ENCODE measurements at regions not wholly inside any gene's neighbourhood (a gene's known extent, or its start where the extent isn't known, plus 50 kb on each side); places are given as distances from the start of the nearest gene placed in this dataset.

- CTCF ChIA-PET: no interaction called here
- TF ChIP-seq CTCF (IDR thresholded peaks at IDR 0.05; ENCODE audit: unreplicated experiment): no peak
- Mint-ChIP-seq H3K4me3 (ENCODE audit: low read depth, unreplicated experiment) (no peak overlapping the region), H3K4me1 (ENCODE audit: low read depth, unreplicated experiment) (no peaks in the 10 kb centered on the region), H3K36me3 (ENCODE audit: insufficient read depth, unreplicated experiment) (no peaks in the 10 kb centered on the region), H3K27me3 (ENCODE audit: unreplicated experiment) (no peaks in the 10 kb centered on the region), H3K9me3 (ENCODE audit: low read depth, unreplicated experiment) (no peaks in the 10 kb centered on the region), H3K27ac (ENCODE audit: unreplicated experiment) (no peak overlapping the region)
- intact Hi-C loops (cut with micrococcal nuclease; ENCODE audit: unreplicated experiment): no loop called here
- no peak for DNase-seq
- BruUV-seq (replicated peaks): no TSS peak
Observed at GRCh38 chr1:190957565-190957964, 479.9 kb upstream of the BRINP3 start.

GRCh38 chr1:190963321-190963720 is 485.7 kb upstream of the BRINP3 start:
- Mint-ChIP-seq H3K4me3 (ENCODE audit: low read depth, unreplicated experiment) (no peak overlapping the region), H3K27me3 (ENCODE audit: unreplicated experiment) (no peaks in the 10 kb centered on the region), H3K36me3 (ENCODE audit: insufficient read depth, unreplicated experiment) (no peaks in the 10 kb centered on the region), H3K27ac (ENCODE audit: unreplicated experiment) (no peak overlapping the region), H3K4me1 (ENCODE audit: low read depth, unreplicated experiment) (no peaks in the 10 kb centered on the region), H3K9me3 (ENCODE audit: low read depth, unreplicated experiment) (no peaks in the 10 kb centered on the region)
- BruUV-seq (replicated peaks): no TSS peak
- no peak for TF ChIP-seq CTCF (IDR thresholded peaks at IDR 0.05; ENCODE audit: unreplicated experiment)
- intact Hi-C loops (cut with micrococcal nuclease; ENCODE audit: unreplicated experiment): no loop called here
- CTCF ChIA-PET: no interaction called here
- DNase-seq: no peak

GRCh38 chr1:190975827-190976226 is 498.2 kb upstream of the BRINP3 start:
- no TSS peak for BruUV-seq (replicated peaks)
- intact Hi-C loops (cut with micrococcal nuclease; ENCODE audit: unreplicated experiment): no loop called here
- H3K36me3 Mint-ChIP-seq (ENCODE audit: insufficient read depth, unreplicated experiment): no peaks in the 10 kb centered on the region
- no peaks in the 10 kb centered on the region for H3K27me3 Mint-ChIP-seq (ENCODE audit: unreplicated experiment)
- CTCF ChIA-PET: no interaction called here
- H3K27ac Mint-ChIP-seq (ENCODE audit: unreplicated experiment): no peak overlapping the region
- no peak overlapping the region for H3K4me3 Mint-ChIP-seq (ENCODE audit: low read depth, unreplicated experiment)
- TF ChIP-seq CTCF (IDR thresholded peaks at IDR 0.05; ENCODE audit: unreplicated experiment): no peak
- peaks cover 5% of the 10 kb centered on the region for H3K9me3 Mint-ChIP-seq (ENCODE audit: low read depth, unreplicated experiment)
- no peaks in the 10 kb centered on the region for H3K4me1 Mint-ChIP-seq (ENCODE audit: low read depth, unreplicated experiment)
- no peak for DNase-seq

GRCh38 chr1:191002768-191003167 is 525.1 kb upstream of the BRINP3 start:
- Mint-ChIP-seq H3K27ac (ENCODE audit: unreplicated experiment) (no peak overlapping the region), H3K4me3 (ENCODE audit: low read depth, unreplicated experiment) (no peak overlapping the region), H3K27me3 (ENCODE audit: unreplicated experiment) (no peaks in the 10 kb centered on the region), H3K36me3 (ENCODE audit: insufficient read depth, unreplicated experiment) (no peaks in the 10 kb centered on the region), H3K9me3 (ENCODE audit: low read depth, unreplicated experiment) (peaks cover 2% of the 10 kb centered on the region), H3K4me1 (ENCODE audit: low read depth, unreplicated experiment) (no peaks in the 10 kb centered on the region)
- TF ChIP-seq CTCF (IDR thresholded peaks at IDR 0.05; ENCODE audit: unreplicated experiment): no peak
- CTCF ChIA-PET: no interaction called here
- no peak for DNase-seq
- intact Hi-C loops (cut with micrococcal nuclease; ENCODE audit: unreplicated experiment): no loop called here
- no TSS peak for BruUV-seq (replicated peaks)

- no peak for DNase-seq
- H3K4me3 Mint-ChIP-seq (ENCODE audit: low read depth, unreplicated experiment): no peak overlapping the region
- no peaks in the 10 kb centered on the region for H3K27me3 Mint-ChIP-seq (ENCODE audit: unreplicated experiment)
- H3K36me3 Mint-ChIP-seq (ENCODE audit: insufficient read depth, unreplicated experiment): no peaks in the 10 kb centered on the region
- BruUV-seq (replicated peaks): no TSS peak
- intact Hi-C loops (cut with micrococcal nuclease; ENCODE audit: unreplicated experiment): no loop called here
- H3K27ac Mint-ChIP-seq (ENCODE audit: unreplicated experiment): no peak overlapping the region
- TF ChIP-seq CTCF (IDR thresholded peaks at IDR 0.05; ENCODE audit: unreplicated experiment): no peak
- no peaks in the 10 kb centered on the region for H3K9me3 Mint-ChIP-seq (ENCODE audit: low read depth, unreplicated experiment)
- CTCF ChIA-PET: no interaction called here
- no peaks in the 10 kb centered on the region for H3K4me1 Mint-ChIP-seq (ENCODE audit: low read depth, unreplicated experiment)
Observed at GRCh38 chr1:191016765-191017164, 539.1 kb upstream of the BRINP3 start.

All from Calu3 (cell line).